22Rv1 (cell line): ENCODE measurements at regions not wholly inside any gene's neighbourhood (a gene's known extent, or its start where the extent isn't known, plus 50 kb on each side); places are given as distances from the start of the nearest gene placed in this dataset.

Experiments used
- ZFX ChIP-seq: fragments of 450-650 bp; IDR thresholded peaks from 2 replicates; pipeline ENCODE4 v1.6.1; 2017; ENCODE audit warnings: antibody characterized with exemption, borderline replicate concordance
- TF ChIP-seq, protein P1 (sequence below): fragments of 450-650 bp; IDR thresholded peaks from 2 replicates; pipeline ENCODE4 v1.5.1; 2017; ENCODE audit warnings: mild to moderate bottlenecking

DNA sequence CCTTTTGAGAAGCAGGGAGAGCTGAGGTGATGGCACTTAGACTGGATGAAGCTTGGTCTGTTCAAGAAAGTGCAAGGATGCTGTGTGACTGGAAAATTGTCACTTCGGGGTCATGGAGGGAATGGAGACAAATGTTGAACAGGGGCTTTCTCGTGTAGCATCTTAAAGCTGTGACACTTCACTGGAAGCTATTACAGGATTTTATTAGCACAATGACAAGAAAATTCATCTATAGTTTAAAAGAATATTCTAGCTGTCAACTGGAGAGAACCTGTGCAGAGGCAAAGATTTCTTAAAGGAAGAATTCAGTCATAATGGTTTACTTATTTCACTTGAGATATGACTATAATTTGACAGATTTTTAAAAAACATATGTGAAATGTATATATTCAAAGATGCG lies 963.9 kb upstream of the ZEB2 start:
- TF ChIP-seq, protein P1, sequence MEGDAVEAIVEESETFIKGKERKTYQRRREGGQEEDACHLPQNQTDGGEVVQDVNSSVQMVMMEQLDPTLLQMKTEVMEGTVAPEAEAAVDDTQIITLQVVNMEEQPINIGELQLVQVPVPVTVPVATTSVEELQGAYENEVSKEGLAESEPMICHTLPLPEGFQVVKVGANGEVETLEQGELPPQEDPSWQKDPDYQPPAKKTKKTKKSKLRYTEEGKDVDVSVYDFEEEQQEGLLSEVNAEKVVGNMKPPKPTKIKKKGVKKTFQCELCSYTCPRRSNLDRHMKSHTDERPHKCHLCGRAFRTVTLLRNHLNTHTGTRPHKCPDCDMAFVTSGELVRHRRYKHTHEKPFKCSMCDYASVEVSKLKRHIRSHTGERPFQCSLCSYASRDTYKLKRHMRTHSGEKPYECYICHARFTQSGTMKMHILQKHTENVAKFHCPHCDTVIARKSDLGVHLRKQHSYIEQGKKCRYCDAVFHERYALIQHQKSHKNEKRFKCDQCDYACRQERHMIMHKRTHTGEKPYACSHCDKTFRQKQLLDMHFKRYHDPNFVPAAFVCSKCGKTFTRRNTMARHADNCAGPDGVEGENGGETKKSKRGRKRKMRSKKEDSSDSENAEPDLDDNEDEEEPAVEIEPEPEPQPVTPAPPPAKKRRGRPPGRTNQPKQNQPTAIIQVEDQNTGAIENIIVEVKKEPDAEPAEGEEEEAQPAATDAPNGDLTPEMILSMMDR: no peak
- no peak for TF ChIP-seq ZFX
